Heart right ventricle (tissue), 16 donors: ENCODE measurements at regions not wholly inside any gene's neighbourhood (a gene's known extent, or its start where the extent isn't known, plus 50 kb on each side); places are given as distances from the start of the nearest gene placed in this dataset.

ENCODE experiments used
- ATAC-seq, 8 donors: fragments of 200-7000 bp; cut with Tn5 transposase; one replicate each; pipeline ENCODE4 v1.9.1; 2020; ENCODE audit warnings: mild to moderate bottlenecking in 8 of 8, moderate library complexity in 8 of 8, moderate number of reproducible peaks in 1 of 8
- DNase-seq, 2 donors: peaks; one replicate each; pipeline ENCODE4 v3.0.0-alpha.2; 2020
- H3K27ac ChIP-seq, 10 donors: fragments of 200-600 bp; sonication (generic) in 2 of 10; one replicate each; pipeline versions ENCODE4 v1.5.0 to v1.8.0; 2020 to 2022; ENCODE audit warnings: mild to moderate bottlenecking in 3 of 10
- H3K27me3 ChIP-seq, 7 donors: fragments of 200-600 bp; one replicate each; pipeline ENCODE4 v1.8.0; 2021 to 2022; ENCODE audit warnings: mild to moderate bottlenecking in 2 of 7
- H3K36me3 ChIP-seq, 9 donors: fragments of 200-600 bp; sonication (generic) in 1 of 9; one replicate each; pipeline versions ENCODE4 v1.5.0 to v1.8.0; 2020 to 2022; ENCODE audit warnings: mild to moderate bottlenecking in 2 of 9
- H3K4me1 ChIP-seq, 9 donors: fragments of 200-600 bp; sonication (generic) in 1 of 9; one replicate each; pipeline versions ENCODE4 v1.5.0 to v1.8.0; 2020 to 2022; ENCODE audit warnings: mild to moderate bottlenecking in 4 of 9
- H3K4me3 ChIP-seq, 10 donors: fragments of 200-600 bp; sonication (generic) in 2 of 10; one replicate each; pipeline versions ENCODE4 v1.5.0 to v1.8.0; 2020 to 2022; ENCODE audit warnings: mild to moderate bottlenecking in 7 of 10, moderate library complexity in 2 of 10
- H3K9me3 ChIP-seq, 11 donors: fragments of 200-600 bp in 10 of 11; sonication (generic) in 2 of 11; one replicate each; pipeline versions ENCODE4 v1.5.0 to v1.8.0; 2013 to 2022; ENCODE audit warnings: mild to moderate bottlenecking in 2 of 11, control low read depth in 1 of 11, moderate library complexity in 1 of 11
- WGBS, 2 donors: extraction: QIAGEN DNeasy Blood & Tissue Kit; methylation state at CpG; one replicate each; pipeline ENCODE4 v1.1.7; 2013; ENCODE audit warnings: inconsistent platforms in 1 of 2; 5-methylcytosine and 5-hydroxymethylcytosine counted together
- intact Hi-C, 10 donors: fragments of 100-400 bp; cut with DNase I; formaldehyde crosslinking; loops; one replicate each; pipeline versions ENCODE4 v1.11.1 to v1.14.2; 2022
- TF ChIP-seq, protein P1 (sequence below), 9 donors: fragments of 200-600 bp; sonication (generic) in 2 of 9; IDR thresholded peaks; one replicate each; pipeline versions ENCODE4 v1.5.0 to v1.8.0; 2021 to 2022; ENCODE audit warnings: antibody characterized with exemption in 9 of 9, mild to moderate bottlenecking in 5 of 9, moderate library complexity in 1 of 9
- donor health status: Arrhythmogenic right ventricular cardiomyopathy.
- donor health status: ischemic (EF 13 %, LVEDD 7.1; RV severe dilation, severe dysfunction).
- donor health status: healthy with polysubstance abuse.
- donor health status: DM: no; HTN: yes; CAD: no.
- donor health status: DM: no; HTN: no; CAD: no.
- donor health status: ischemic (EF 25% LVEDD 6.9; RV normal size, moderate dysfunction).
- donor health status: ischemic (EF 25% LVEDD 5.7; RV mildly dilated, moderate dysfunction).
- donor health status: healthy.
- donor health status: DM: yes; HTN: yes; CAD: no.
- donor health status: Ischemic cardiomyopathy.
- donor health status: ischemic (EF 35%, LVEDD 5.7; RV mildly dilated, moderate dysfunction).
- donor health status: nonischemic (EF 11% LVEDD 7.7; RV severe dilation, severe dysfunction).
- donor health status: DM: yes; HTN: yes; CAD: no.
- donor health status: PGD.
- donor health status: ischemic (EF 29% LVEDD 5.4; RV normal size, mild dysfunction).
- donor health status: nonischemic (EF 23%, LVEDD 6.1; RV moderate dilation, normal function).

DNA sequence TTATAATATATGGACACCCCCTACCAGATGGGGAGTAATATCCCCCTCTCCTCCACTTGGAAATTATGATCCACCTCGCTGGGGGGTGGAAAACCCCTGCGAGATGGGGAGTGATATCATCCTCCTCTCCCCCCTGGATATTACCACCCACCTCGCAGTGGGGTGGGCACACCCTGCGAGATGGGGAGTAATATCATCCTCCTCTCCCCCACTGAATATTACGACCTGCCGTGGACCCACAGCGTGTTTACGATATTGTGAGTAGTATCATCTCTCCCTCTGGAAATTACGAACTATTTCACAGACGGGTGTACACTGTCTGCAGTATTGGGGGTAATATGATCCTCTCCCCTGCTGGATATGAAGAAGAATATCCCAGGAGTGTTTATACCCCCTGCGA, 228.3 kb upstream of the WSCD1 start:
- ATAC-seq: no peak
- intact Hi-C loops: no loop called here
- Histone ChIP-seq H3K36me3 (no peaks in the 10 kb centered on the region), H3K4me3 (no peak overlapping the region), H3K27me3 (peaks cover 0 to 4% (median 0%) of the 10 kb centered on the region in 7 donors), H3K9me3 (no peaks in the 10 kb centered on the region), H3K27ac (no peak overlapping the region), H3K4me1 (no peaks in the 10 kb centered on the region)
- 89 to 94% methylated on average over 11 of the region's 11 CpGs for WGBS, 2 donors
- TF ChIP-seq, protein P1, sequence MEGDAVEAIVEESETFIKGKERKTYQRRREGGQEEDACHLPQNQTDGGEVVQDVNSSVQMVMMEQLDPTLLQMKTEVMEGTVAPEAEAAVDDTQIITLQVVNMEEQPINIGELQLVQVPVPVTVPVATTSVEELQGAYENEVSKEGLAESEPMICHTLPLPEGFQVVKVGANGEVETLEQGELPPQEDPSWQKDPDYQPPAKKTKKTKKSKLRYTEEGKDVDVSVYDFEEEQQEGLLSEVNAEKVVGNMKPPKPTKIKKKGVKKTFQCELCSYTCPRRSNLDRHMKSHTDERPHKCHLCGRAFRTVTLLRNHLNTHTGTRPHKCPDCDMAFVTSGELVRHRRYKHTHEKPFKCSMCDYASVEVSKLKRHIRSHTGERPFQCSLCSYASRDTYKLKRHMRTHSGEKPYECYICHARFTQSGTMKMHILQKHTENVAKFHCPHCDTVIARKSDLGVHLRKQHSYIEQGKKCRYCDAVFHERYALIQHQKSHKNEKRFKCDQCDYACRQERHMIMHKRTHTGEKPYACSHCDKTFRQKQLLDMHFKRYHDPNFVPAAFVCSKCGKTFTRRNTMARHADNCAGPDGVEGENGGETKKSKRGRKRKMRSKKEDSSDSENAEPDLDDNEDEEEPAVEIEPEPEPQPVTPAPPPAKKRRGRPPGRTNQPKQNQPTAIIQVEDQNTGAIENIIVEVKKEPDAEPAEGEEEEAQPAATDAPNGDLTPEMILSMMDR (IDR thresholded peaks at IDR 0.05): no peak
- DNase-seq: no peak

DNA sequence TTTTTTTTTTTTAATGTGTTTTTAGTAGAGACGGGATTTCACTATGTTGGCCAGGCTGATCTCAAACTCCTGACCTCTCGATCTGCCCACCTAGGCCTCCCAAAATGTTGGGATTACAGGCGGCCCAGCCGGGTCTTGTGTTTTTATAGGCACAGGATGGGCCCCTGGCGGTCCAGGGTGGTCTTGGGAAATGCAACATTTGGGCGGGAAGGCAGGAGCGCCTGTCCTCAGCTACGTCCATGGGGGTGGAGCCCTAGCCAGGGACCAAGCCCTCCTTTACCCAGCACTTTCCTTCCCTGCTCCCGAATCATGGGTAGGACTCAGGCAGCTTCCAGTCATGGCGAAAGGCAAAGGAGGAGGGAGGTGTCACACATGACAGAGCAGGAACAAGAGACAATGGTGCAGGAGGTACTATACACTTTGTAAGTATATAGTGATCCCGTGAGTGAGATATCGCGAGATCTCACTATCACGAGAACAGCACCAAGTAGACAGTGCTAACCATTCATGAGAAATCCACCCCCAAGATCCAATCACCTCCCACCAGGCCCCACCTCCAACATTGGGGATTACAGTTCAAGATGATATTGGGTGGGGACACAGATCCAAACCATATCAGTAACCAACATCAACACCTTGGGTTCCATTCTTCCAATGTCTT, 226.7 kb upstream of the WSCD1 start:
- TF ChIP-seq, protein P1 (IDR thresholded peaks at IDR 0.05): no peak
- H3K4me1 ChIP-seq: no peaks in the 10 kb centered on the region
- no peak overlapping the region for H3K4me3 ChIP-seq
- no peaks in the 10 kb centered on the region for H3K9me3 ChIP-seq
- intact Hi-C loops: no loop called here
- peaks cover 0 to 8% (median 3%) of the 10 kb centered on the region in 7 donors for H3K27me3 ChIP-seq
- H3K36me3 ChIP-seq: no peaks in the 10 kb centered on the region
- DNase-seq (no peak), ATAC-seq (no peak)
- WGBS, 2 donors: 93% methylated on average over 14 of the region's 14 CpGs
- no peak overlapping the region for H3K27ac ChIP-seq

DNA sequence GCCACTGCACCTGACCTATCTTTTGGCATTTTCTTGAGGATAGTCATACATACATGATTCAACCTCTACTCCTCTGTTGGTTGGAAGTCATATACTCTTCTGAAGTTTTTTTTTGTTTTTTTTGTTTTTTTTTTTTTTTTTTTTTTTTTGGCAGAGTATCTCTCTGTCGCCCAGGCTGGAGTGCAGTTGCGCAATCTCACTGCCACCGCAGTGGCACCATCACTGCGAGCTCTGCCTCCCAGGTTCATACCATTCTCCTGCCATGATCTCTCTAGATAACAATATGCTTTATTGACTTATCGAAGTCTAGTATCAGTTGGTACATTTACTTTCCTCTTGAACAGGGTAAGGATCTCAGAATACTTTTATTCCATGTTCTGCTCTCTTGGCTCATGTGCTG, 224.2 kb upstream of the WSCD1 start:
- 82 to 93% methylated on average over 5 of the region's 5 CpGs for WGBS, 2 donors
- no peaks in the 10 kb centered on the region for H3K4me1 ChIP-seq
- intact Hi-C loops: no loop called here

DNA sequence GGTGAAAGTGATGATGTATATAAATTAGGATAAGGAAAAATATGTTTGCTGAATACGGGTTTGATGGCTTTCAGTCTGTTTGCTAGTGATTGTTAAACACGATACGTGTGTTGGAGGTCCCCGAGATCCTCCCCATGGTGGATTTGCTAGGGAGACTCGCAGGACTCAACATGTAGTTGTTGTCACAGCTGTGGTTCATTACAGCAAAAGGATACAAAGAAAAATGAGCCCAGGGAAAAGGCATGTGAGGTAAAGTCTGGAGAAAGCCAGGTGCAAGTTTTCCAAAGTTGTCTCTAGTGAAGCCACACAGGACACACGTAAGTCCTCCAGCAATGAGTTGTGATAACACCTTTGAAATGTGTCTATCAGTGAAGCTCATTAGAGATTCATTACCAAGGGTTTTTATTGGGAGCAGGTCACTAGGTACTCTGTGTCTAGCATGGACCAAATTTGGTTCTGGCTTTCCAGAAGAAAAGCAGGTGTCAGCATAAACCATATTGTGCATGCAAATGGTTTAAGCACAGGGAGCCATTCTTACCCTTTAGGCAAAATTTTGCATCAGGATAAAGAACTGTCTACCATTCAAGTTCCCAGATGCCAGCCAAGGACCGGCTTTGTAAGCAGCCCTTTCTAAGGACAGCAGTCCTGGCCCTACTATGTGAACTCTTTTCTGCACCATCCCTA, 215.2 kb upstream of the WSCD1 start:
- H3K27ac ChIP-seq: no peak overlapping the region
- no peaks in the 10 kb centered on the region for H3K4me1 ChIP-seq
- peaks cover 0 to 5% (median 0%) of the 10 kb centered on the region in 11 donors for H3K9me3 ChIP-seq
- H3K27me3 ChIP-seq: no peaks in the 10 kb centered on the region
- WGBS, 2 donors: 74 to 78% methylated on average over 7 of the region's 7 CpGs
- H3K36me3 ChIP-seq: no peaks in the 10 kb centered on the region
- DNase-seq: no peak
- intact Hi-C loops: no loop called here
- ATAC-seq: no peak
- H3K4me3 ChIP-seq: no peak overlapping the region
- TF ChIP-seq, protein P1 (IDR thresholded peaks at IDR 0.05): no peak

More for the DNA sequence above, 224.2 kb upstream of the WSCD1 start:
- TF ChIP-seq, protein P1 (IDR thresholded peaks at IDR 0.05): no peak
- no peak overlapping the region for H3K27ac ChIP-seq
- no peak for ATAC-seq
- H3K9me3 ChIP-seq: no peaks in the 10 kb centered on the region
- DNase-seq: no peak
- H3K36me3 ChIP-seq: no peaks in the 10 kb centered on the region
- no peak overlapping the region for H3K4me3 ChIP-seq
- H3K27me3 ChIP-seq: peaks cover 0 to 8% (median 3%) of the 10 kb centered on the region in 7 donors
